GM18517 (cell line): ENCODE measurements at regions not wholly inside any gene's neighbourhood (a gene's known extent, or its start where the extent isn't known, plus 50 kb on each side); places are given as distances from the start of the nearest gene placed in this dataset.

Experiments used
- ATAC-seq: cut with Tn5 transposase; IDR thresholded peaks from one replicate; pipeline ENCODE4 v1.9.1; 2021; ENCODE audit warnings: mild to moderate bottlenecking, moderate library complexity; ENCODE audit not compliant: unreplicated experiment

- no peak for ATAC-seq
These were observed 808.3 kb downstream of the VGLL3 start for GRCh38 chr3:86182606-86183005.

GRCh38 chr3:86180696-86181095 is 810.3 kb downstream of the VGLL3 start:
- ATAC-seq: no peak

DNA sequence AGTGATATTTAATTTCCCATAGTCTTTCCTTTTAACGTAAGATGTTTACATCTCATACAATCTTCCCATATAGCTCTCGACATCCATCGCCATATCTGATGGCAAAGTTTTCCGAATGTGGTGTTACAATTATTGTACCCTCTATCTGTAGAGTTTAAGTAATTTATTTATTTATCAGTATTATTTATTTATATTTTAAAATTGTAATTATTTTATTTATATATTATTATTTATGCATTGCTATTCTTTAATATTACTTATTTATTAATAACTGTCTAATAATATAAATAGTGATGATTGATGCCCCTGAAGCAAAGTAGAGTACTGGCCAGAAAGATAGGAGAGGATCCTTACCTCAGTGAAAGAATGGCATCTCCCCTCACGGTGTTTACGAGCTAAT is 812.9 kb downstream of the VGLL3 start:
- no peak for ATAC-seq

- no peak for ATAC-seq
These were observed 814.5 kb downstream of the VGLL3 start for GRCh38 chr3:86176445-86176784.

- no peak for ATAC-seq
These were observed 815.1 kb downstream of the VGLL3 start for GRCh38 chr3:86175593-86176444.

GRCh38 chr3:86175051-86175536 is 815.9 kb downstream of the VGLL3 start:
- ATAC-seq: no peak

- no peak for ATAC-seq
These were observed 817.5 kb downstream of the VGLL3 start for GRCh38 chr3:86173401-86173800.

DNA sequence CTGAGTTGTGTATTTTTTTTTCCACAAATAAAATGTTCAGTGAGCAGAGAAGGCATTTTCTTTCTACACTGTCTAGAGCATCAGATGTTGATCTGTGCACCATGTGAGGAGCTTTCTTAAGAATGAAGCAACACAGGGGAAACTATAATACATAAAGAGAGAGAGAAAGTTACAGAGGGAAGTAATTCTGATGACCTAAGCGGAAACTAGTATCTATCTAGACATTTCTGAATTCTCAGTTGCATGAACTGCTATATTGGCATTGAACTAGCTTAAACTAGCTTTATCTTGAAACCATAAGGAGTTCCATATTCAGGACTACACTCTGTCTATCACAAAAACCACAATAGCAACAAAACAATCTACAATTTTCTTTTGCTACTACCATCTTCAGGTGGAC is 822.4 kb downstream of the VGLL3 start:
- no peak for ATAC-seq

GRCh38 chr3:86162521-86162920 is 828.4 kb downstream of the VGLL3 start:
- ATAC-seq: no peak

GRCh38 chr3:86161493-86161892 is 829.5 kb downstream of the VGLL3 start:
- ATAC-seq: no peak

- no peak for ATAC-seq
These were observed 838.3 kb downstream of the VGLL3 start for GRCh38 chr3:86152620-86153019.

- ATAC-seq: no peak
These were observed 841.9 kb downstream of the VGLL3 start for GRCh38 chr3:86149054-86149453.

- ATAC-seq: no peak
These were observed 843.8 kb downstream of the VGLL3 start for GRCh38 chr3:86147119-86147518.

GRCh38 chr3:86126552-86126951 is 864.4 kb downstream of the VGLL3 start:
- no peak for ATAC-seq
